Heart left ventricle (tissue), 16 donors: ENCODE measurements at regions not wholly inside any gene's neighbourhood (a gene's known extent, or its start where the extent isn't known, plus 50 kb on each side); places are given as distances from the start of the nearest gene placed in this dataset.

Source experiments
- ATAC-seq, 4 donors: fragments of 200-7000 bp; cut with Tn5 transposase; one replicate each; pipeline ENCODE4 v1.9.1; 2020 to 2022; ENCODE audit warnings: moderate library complexity in 4 of 4, mild to moderate bottlenecking in 3 of 4, moderate number of reproducible peaks in 1 of 4
- DNase-seq, 5 donors: peaks; one replicate each; pipeline ENCODE4 v3.0.0-alpha.2; 2020
- H3K27ac ChIP-seq, 12 donors: fragments of 200-600 bp; sonication (generic) in 4 of 12; one replicate each; pipeline versions ENCODE4 v1.5.0 to v1.8.0; 2016 to 2022; ENCODE audit warnings: mild to moderate bottlenecking in 2 of 12
- H3K27me3 ChIP-seq, 9 donors: fragments of 200-600 bp; sonication (generic) in 2 of 9; one replicate each; pipeline versions ENCODE4 v1.5.1 to v1.8.0; 2016 to 2022; ENCODE audit warnings: mild to moderate bottlenecking in 3 of 9
- H3K36me3 ChIP-seq, 9 donors: fragments of 200-600 bp; sonication (generic) in 2 of 9; one replicate each; pipeline versions ENCODE4 v1.5.0 to v1.8.0; 2018 to 2022; ENCODE audit warnings: mild to moderate bottlenecking in 2 of 9
- H3K4me1 ChIP-seq, 12 donors: fragments of 200-600 bp; sonication (generic) in 4 of 12; one replicate each; pipeline versions ENCODE4 v1.5.0 to v1.8.0; 2016 to 2022; ENCODE audit warnings: mild to moderate bottlenecking in 3 of 12
- H3K4me3 ChIP-seq, 12 donors: fragments of 200-600 bp; sonication (generic) in 4 of 12; one replicate each; pipeline versions ENCODE4 v1.5.0 to v1.8.0; 2017 to 2022; ENCODE audit warnings: mild to moderate bottlenecking in 9 of 12, moderate library complexity in 4 of 12
- H3K9me3 ChIP-seq, 12 donors: fragments of 200-600 bp; sonication (generic) in 4 of 12; one replicate each; pipeline versions ENCODE4 v1.5.0 to v1.8.0; 2016 to 2022; ENCODE audit warnings: mild to moderate bottlenecking in 1 of 12
- POLR2A ChIP-seq, 2 donors: fragments of 450-650 bp; IDR thresholded peaks; one replicate each; pipeline ENCODE4 v1.6.1; 2017; ENCODE audit warnings: antibody characterized with exemption in 2 of 2, mild to moderate bottlenecking in 2 of 2, moderate library complexity in 2 of 2
- WGBS, 4 donors: extraction: QIAGEN DNeasy Blood & Tissue Kit in 2 of 4; methylation state at CpG; one replicate each; pipeline versions ENCODE4 v1.1.5 to v1.1.7; 2013 to 2018; 5-methylcytosine and 5-hydroxymethylcytosine counted together
- intact Hi-C, 10 donors: fragments of 100-400 bp; cut with DNase I; formaldehyde crosslinking; loops; one replicate each; pipeline versions ENCODE4 v1.11.1 to v1.14.2; 2022
- TF ChIP-seq, protein P1 (sequence below), 12 donors: fragments of 200-600 bp; sonication (generic) in 4 of 12; IDR thresholded peaks; one replicate each; pipeline versions ENCODE4 v1.5.0 to v1.8.0; 2018 to 2022; ENCODE audit warnings: antibody characterized with exemption in 12 of 12, mild to moderate bottlenecking in 5 of 12
- donor health status: ischemic (EF 13 %, LVEDD 7.1; RV severe dilation, severe dysfunction).
- donor health status: healthy with polysubstance abuse.
- donor health status: DM: no; HTN: yes; CAD: no.
- donor health status: DM: no; HTN: no; CAD: no.
- donor health status: ischemic (EF 25% LVEDD 6.9; RV normal size, moderate dysfunction).
- donor health status: ischemic (EF 25% LVEDD 5.7; RV mildly dilated, moderate dysfunction).
- donor health status: healthy.
- donor health status: DM: yes; HTN: yes; CAD: no.
- donor health status: ischemic (EF 35%, LVEDD 5.7; RV mildly dilated, moderate dysfunction).
- donor health status: nonischemic (EF 11% LVEDD 7.7; RV severe dilation, severe dysfunction).
- donor health status: DM: yes; HTN: yes; CAD: no.
- donor health status: PGD.
- donor health status: ischemic (EF 29% LVEDD 5.4; RV normal size, mild dysfunction).
- donor health status: nonischemic (EF 23%, LVEDD 6.1; RV moderate dilation, normal function).

DNA sequence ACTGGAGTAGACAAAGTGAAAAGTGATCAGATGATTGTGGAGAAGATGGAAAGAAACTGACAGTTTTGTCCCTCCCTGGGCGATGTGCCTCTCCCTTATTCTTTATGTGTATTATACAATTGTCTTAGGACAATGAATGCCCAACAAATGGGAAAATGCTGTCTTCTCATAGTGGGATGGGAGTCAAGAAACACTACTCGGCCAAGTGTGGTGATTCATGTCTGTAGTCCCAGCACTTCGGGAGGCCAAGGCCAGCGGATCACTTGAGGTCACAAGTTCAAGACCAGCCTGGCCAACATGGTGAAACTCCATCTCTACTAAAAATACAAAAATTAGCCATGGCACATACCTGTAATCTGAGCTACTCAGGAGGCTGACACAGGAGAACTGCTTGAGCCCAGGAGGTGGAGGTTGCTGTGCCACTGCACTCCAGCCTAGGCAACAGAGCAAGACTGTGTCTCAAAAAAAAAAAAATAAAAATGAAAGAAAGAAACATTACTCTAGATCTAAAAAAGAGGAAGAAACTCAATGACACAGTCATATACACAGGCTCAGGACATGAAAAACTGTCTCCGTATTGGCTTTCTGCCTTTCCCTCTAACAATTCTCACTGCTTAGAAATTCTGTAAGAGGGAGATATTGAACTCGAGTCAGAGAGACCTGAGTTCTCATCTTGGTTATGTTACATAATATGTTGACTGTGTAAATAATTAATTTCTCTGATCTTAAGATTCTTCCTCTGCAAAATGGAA is 67.9 kb upstream of the TARS1 start:
- H3K4me1 ChIP-seq: peaks cover 0 to 18% (median 2%) of the 10 kb centered on the region in 12 donors
- no peak for ATAC-seq
- DNase-seq: no peak
- no peaks in the 10 kb centered on the region for H3K9me3 ChIP-seq
- TF ChIP-seq, protein P1, sequence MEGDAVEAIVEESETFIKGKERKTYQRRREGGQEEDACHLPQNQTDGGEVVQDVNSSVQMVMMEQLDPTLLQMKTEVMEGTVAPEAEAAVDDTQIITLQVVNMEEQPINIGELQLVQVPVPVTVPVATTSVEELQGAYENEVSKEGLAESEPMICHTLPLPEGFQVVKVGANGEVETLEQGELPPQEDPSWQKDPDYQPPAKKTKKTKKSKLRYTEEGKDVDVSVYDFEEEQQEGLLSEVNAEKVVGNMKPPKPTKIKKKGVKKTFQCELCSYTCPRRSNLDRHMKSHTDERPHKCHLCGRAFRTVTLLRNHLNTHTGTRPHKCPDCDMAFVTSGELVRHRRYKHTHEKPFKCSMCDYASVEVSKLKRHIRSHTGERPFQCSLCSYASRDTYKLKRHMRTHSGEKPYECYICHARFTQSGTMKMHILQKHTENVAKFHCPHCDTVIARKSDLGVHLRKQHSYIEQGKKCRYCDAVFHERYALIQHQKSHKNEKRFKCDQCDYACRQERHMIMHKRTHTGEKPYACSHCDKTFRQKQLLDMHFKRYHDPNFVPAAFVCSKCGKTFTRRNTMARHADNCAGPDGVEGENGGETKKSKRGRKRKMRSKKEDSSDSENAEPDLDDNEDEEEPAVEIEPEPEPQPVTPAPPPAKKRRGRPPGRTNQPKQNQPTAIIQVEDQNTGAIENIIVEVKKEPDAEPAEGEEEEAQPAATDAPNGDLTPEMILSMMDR (IDR thresholded peaks at IDR 0.05): no peak
- TF ChIP-seq POLR2A (IDR thresholded peaks at IDR 0.05): no peak
- intact Hi-C loops: loop anchor here in 3 of 10 donors (5.0 to 10.0 kb wide), 3 partner anchors 78 to 658 kb away; partner anchors contain the start of gene NPR3 (in 2 of the 3)
- no peaks in the 10 kb centered on the region for H3K27me3 ChIP-seq
- H3K4me3 ChIP-seq: no peak overlapping the region
- 87 to 90% (median 88%) methylated on average over 6 of the region's 6 CpGs for WGBS, 4 donors
- no peak overlapping the region for H3K27ac ChIP-seq
- no peaks in the 10 kb centered on the region for H3K36me3 ChIP-seq

DNA sequence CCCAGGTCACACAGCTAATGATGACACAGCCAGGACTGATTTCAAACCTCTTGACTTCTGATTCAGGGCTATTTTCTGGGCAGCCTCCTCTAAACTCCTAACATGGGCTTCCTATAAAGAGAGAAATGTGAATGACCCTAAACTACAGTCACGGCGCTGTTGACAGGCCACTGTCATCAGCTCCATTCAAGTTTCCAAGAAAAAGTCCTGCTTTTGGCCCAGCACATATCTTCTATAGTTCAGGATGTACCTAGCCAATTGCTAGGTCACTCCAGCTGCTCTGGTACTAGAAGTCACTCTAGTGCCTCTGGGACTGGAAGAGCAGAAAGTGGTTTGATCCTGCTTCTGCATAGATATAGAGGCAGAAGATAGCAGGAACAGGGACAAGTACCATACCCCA is 64.9 kb upstream of the TARS1 start:
- DNase-seq: peak in 1 of 5 donors; percentile 44
- Histone ChIP-seq H3K4me3 (no peak overlapping the region), H3K4me1 (peaks cover 0 to 4% (median 0%) of the 10 kb centered on the region in 12 donors), H3K27me3 (no peaks in the 10 kb centered on the region), H3K9me3 (no peaks in the 10 kb centered on the region), H3K36me3 (no peaks in the 10 kb centered on the region), H3K27ac (peak overlapping the region in 5 of 12 donors; percentile 20 to 92 (median 39))
- intact Hi-C loops: loop anchor here in 2 of 10 donors (10.0 kb wide), 2 partner anchors 81 to 661 kb away; partner anchors contain the start of gene NPR3 (in 2 of the 2)
- peak in 2 of 4 donors; percentile 72 to 94 for ATAC-seq
- WGBS, 4 donors: 59 to 72% (median 70%) methylated on average over 2 of the region's 2 CpGs
- no peak for TF ChIP-seq POLR2A (IDR thresholded peaks at IDR 0.05)
- TF ChIP-seq, protein P1 (IDR thresholded peaks at IDR 0.05): no peak

DNA sequence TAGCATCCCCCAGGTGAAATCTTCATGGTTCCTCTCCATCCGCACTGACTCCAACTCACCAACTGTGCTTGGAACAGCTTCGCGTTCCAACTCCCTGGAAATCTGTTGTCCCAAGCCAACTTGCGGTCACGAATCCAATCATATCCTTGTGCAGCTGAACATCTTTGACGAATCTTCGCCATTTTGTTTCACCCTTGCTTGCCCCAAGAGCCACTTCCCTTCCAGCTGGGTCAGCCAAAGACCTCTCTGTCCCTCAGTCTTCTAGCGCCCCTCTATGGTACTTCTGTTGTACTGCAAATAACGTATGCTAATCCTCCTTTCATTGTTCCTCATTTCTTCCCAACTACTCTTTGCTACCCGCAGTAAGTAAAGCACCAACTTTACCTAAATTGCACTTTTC is 61.0 kb upstream of the TARS1 start:
- TF ChIP-seq POLR2A (IDR thresholded peaks at IDR 0.05): no peak
- TF ChIP-seq, protein P1 (IDR thresholded peaks at IDR 0.05): peak; percentile 28 to 63 (median 48)
- 63 to 73% (median 67%) methylated on average over 10 of the region's 10 CpGs for WGBS, 4 donors
- Histone ChIP-seq H3K4me3 (no peak overlapping the region), H3K4me1 (peaks cover 0 to 4% (median 0%) of the 10 kb centered on the region in 12 donors), H3K9me3 (peaks cover 0 to 6% (median 0%) of the 10 kb centered on the region in 12 donors), H3K27me3 (no peaks in the 10 kb centered on the region), H3K36me3 (no peaks in the 10 kb centered on the region), H3K27ac (no peak overlapping the region)
- no peak for DNase-seq
- intact Hi-C loops: loop anchor here in 3 of 10 donors (10.0 kb wide), 3 partner anchors 85 to 675 kb away; partner anchors contain the start of gene NPR3 (in 2 of the 3)
- ATAC-seq: peak in 3 of 4 donors; percentile 17 to 75 (median 59)

DNA sequence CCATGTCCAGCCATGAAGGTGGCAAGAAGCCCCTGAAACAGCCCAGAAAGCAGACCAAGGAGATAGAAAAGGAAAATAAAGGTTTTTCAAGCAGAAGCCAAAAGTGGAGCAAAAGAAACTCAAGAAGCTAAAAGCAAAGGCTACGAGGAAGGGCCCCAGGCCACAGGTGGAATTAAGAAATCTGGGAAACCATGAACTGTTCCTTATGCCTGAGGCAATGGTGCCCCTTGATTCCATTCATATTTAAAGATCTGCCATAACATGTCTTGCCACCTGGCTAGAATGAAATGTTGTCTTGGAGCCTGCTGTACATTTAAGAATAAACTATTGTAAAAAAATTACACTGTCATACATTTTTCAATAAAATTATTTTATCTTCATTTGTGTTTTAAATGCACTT is 59.5 kb upstream of the TARS1 start:
- ATAC-seq (no peak), DNase-seq (no peak)
- peaks cover 0 to 17% (median 2%) of the 10 kb centered on the region in 12 donors for H3K9me3 ChIP-seq
- H3K27ac ChIP-seq: no peak overlapping the region
- no peaks in the 10 kb centered on the region for H3K36me3 ChIP-seq
- H3K4me3 ChIP-seq: no peak overlapping the region
- no peak for TF ChIP-seq POLR2A (IDR thresholded peaks at IDR 0.05)
- TF ChIP-seq, protein P1 (IDR thresholded peaks at IDR 0.05): no peak
- peaks cover 0 to 3% (median 0%) of the 10 kb centered on the region in 12 donors for H3K4me1 ChIP-seq
- intact Hi-C loops: loop anchor here in 1 of 10 donors (10.0 kb wide), 1 partner anchor 676 kb away; no protein-coding TSS in a partner anchor
- 69 to 80% (median 73%) methylated on average over 1 of the region's 1 CpG for WGBS, 4 donors
- no peaks in the 10 kb centered on the region for H3K27me3 ChIP-seq
